B cell (primary cell): ENCODE measurements at regions not wholly inside any gene's neighbourhood (a gene's known extent, or its start where the extent isn't known, plus 50 kb on each side); places are given as distances from the start of the nearest gene placed in this dataset.

Experiments
- EZH2 ChIP-seq: IDR thresholded peaks from 2 replicates; pipeline ENCODE4 v1.6.1; 2012; ENCODE audit warnings: borderline replicate concordance, low read depth, mild to moderate bottlenecking, moderate library complexity, low read length; ENCODE audit not compliant: insufficient read depth, poor library complexity, severe bottlenecking
- TF ChIP-seq, protein P1 (sequence below): fragments of 200-600 bp; IDR thresholded peaks from one replicate; pipeline ENCODE4 v1.8.0; 2022; ENCODE audit warnings: antibody characterized with exemption, mild to moderate bottlenecking

- TF ChIP-seq, protein P1, sequence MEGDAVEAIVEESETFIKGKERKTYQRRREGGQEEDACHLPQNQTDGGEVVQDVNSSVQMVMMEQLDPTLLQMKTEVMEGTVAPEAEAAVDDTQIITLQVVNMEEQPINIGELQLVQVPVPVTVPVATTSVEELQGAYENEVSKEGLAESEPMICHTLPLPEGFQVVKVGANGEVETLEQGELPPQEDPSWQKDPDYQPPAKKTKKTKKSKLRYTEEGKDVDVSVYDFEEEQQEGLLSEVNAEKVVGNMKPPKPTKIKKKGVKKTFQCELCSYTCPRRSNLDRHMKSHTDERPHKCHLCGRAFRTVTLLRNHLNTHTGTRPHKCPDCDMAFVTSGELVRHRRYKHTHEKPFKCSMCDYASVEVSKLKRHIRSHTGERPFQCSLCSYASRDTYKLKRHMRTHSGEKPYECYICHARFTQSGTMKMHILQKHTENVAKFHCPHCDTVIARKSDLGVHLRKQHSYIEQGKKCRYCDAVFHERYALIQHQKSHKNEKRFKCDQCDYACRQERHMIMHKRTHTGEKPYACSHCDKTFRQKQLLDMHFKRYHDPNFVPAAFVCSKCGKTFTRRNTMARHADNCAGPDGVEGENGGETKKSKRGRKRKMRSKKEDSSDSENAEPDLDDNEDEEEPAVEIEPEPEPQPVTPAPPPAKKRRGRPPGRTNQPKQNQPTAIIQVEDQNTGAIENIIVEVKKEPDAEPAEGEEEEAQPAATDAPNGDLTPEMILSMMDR, result no peak
- TF ChIP-seq EZH2, result no peak
Observed at GRCh38 chrX:39625810-39626209, 471.9 kb downstream of the BCOR start.
